Upper lobe of right lung (tissue), 1 donor: ENCODE measurements at regions not wholly inside any gene's neighbourhood (a gene's known extent, or its start where the extent isn't known, plus 50 kb on each side); places are given as distances from the start of the nearest gene placed in this dataset.
A peak's percentile ranks its signal among the peaks of the same experiment; 100 is the strongest.

Source experiments
- ATAC-seq: fragments of 200-7000 bp; cut with Tn5 transposase; one replicate; pipeline ENCODE4 v1.9.1; 2020; ENCODE audit warnings: mild to moderate bottlenecking, moderate library complexity
- DNase-seq: peaks from one replicate; pipeline ENCODE4 v3.0.0-alpha.2; 2020
- H3K27ac ChIP-seq: fragments of 200-600 bp; one replicate; pipeline ENCODE4 v1.8.0; 2022
- H3K27me3 ChIP-seq: fragments of 200-600 bp; one replicate; pipeline ENCODE4 v1.8.0; 2022; ENCODE audit warnings: mild to moderate bottlenecking
- H3K36me3 ChIP-seq: fragments of 200-600 bp; one replicate; pipeline ENCODE4 v1.8.0; 2022
- H3K4me1 ChIP-seq: fragments of 200-600 bp; one replicate; pipeline ENCODE4 v1.8.0; 2022
- H3K4me3 ChIP-seq: fragments of 200-600 bp; one replicate; pipeline ENCODE4 v1.8.0; 2022; ENCODE audit warnings: mild to moderate bottlenecking
- H3K9me3 ChIP-seq: fragments of 200-600 bp; one replicate; pipeline ENCODE4 v1.8.0; 2022
- CTCF ChIP-seq: fragments of 200-600 bp; IDR thresholded peaks from one replicate; pipeline ENCODE4 v1.8.0; 2022; ENCODE audit warnings: antibody characterized with exemption
- intact Hi-C: fragments of 100-400 bp; cut with DNase I; formaldehyde crosslinking; loops from one replicate; pipeline ENCODE4 v1.11.0; 2022
- donor health status: DM: no; HTN: yes; CAD: no; lungs with severe emphysema.

DNA sequence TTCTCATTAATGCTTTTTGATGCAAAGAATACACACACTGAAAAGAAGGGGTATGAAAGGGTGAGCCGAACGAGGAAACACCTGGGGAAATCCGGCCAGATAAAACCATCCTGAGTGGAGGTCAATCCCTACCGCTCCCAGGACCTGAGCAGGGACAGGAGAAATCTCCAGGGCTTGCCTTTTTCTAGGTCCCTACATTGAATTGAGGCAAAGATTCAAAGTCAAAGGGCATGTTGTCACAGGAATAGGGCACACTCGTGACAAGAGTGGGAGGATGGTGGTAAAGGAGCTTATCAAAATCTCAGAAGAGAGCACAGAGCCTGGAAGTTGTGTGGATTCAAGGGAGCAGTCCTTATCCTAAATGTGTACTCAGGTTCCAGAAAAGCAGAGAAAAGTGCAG is 61.2 kb upstream of the ACKR3 start:
- intact Hi-C loops, result no loop called here
- Histone ChIP-seq H3K36me3 (no peaks in the 10 kb centered on the region), H3K4me1 (no peaks in the 10 kb centered on the region), H3K9me3 (no peaks in the 10 kb centered on the region), H3K4me3 (no peak overlapping the region), H3K27me3 (peaks cover 12% of the 10 kb centered on the region), H3K27ac (no peak overlapping the region)
- ATAC-seq (no peak), DNase-seq (no peak)
- no peak for TF ChIP-seq CTCF

DNA sequence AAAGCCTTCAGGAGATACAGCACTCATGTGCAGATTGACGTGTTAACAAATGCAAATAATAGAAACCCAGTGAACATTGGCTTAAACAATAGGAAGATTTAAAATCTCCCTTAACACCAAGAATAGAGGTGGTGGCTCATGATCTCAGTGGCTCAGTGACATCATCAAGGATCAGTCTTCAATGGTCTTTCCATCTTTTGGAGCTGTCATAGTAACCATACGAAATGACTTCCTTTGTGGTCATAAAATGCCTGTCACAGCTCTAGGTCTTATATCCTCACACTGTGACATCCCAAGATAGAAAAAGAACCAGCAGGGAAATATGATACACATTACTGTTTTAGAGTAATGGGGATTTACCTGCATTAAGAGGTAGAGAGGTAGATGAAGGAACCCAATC is 59.6 kb upstream of the ACKR3 start:
- intact Hi-C loops, result no loop called here
- TF ChIP-seq CTCF, result no peak

DNA sequence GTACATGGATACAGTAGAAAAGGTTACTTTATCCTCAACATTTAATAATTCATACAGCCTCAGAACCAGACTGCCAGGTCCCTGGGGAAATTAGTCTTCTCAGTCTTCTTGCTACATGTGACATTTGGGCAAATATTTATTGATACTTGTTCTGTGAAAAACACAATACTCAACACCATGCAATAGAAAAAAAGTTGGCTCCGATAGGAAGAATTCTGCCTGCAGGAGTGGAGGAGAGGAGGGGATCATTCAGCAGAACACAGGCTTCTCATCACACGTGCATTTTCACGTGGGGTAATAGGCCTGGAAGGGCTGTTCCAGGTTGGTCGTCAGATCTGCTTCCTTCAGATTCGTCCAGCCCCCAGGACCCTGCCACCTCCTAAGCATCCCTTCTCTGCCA is 58.4 kb upstream of the ACKR3 start:
- no peak overlapping the region for H3K4me3 ChIP-seq
- DNase-seq, result no peak
- no peaks in the 10 kb centered on the region for H3K9me3 ChIP-seq
- no peak overlapping the region for H3K27ac ChIP-seq
- TF ChIP-seq CTCF, result no peak
- no peaks in the 10 kb centered on the region for H3K36me3 ChIP-seq
- peaks cover 11% of the 10 kb centered on the region for H3K27me3 ChIP-seq
- intact Hi-C loops, result no loop called here
- no peak for ATAC-seq
- no peaks in the 10 kb centered on the region for H3K4me1 ChIP-seq

More for the DNA sequence above, 59.6 kb upstream of the ACKR3 start:
- Histone ChIP-seq H3K27me3 (peaks cover 12% of the 10 kb centered on the region), H3K36me3 (no peaks in the 10 kb centered on the region), H3K27ac (no peak overlapping the region), H3K9me3 (no peaks in the 10 kb centered on the region), H3K4me1 (no peaks in the 10 kb centered on the region), H3K4me3 (no peak overlapping the region)
- DNase-seq, result no peak
- ATAC-seq, result no peak

DNA sequence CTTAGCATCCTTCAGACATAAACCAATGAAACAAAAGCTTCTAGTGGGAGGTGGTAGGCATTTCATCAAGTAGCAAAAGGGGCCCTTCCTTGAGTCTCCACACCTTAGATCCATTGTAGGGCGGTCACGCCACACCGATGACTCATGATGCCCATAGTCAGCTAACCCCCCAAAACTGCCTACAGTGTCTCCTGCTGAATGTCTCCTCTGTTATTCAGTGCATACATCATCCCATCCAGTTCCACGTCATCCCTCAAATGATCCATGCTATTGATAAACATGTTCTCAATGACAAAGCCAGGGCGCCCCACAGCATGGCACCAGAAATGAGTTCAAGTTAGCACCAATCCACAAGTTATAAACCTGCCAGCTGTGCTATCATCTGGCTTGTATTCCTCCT is 57.4 kb upstream of the ACKR3 start:
- TF ChIP-seq CTCF, result no peak
- intact Hi-C loops, result no loop called here
- no peaks in the 10 kb centered on the region for H3K36me3 ChIP-seq
- DNase-seq, result no peak
- ATAC-seq, result no peak
- H3K4me1 ChIP-seq, result no peaks in the 10 kb centered on the region
- no peak overlapping the region for H3K27ac ChIP-seq
- H3K27me3 ChIP-seq, result peaks cover 5% of the 10 kb centered on the region
- H3K4me3 ChIP-seq, result no peak overlapping the region
- no peaks in the 10 kb centered on the region for H3K9me3 ChIP-seq

GRCh38 chr2:236512902-236513435 is 56.7 kb upstream of the ACKR3 start:
- ATAC-seq (peak; percentile 92), DNase-seq (peak; percentile 78)
- Histone ChIP-seq H3K4me3 (no peak overlapping the region), H3K36me3 (no peaks in the 10 kb centered on the region), H3K4me1 (no peaks in the 10 kb centered on the region), H3K9me3 (no peaks in the 10 kb centered on the region), H3K27ac (no peak overlapping the region), H3K27me3 (no peaks in the 10 kb centered on the region)
- peak; percentile 87 for TF ChIP-seq CTCF
- intact Hi-C loops, result no loop called here

- intact Hi-C loops, result no loop called here
- ATAC-seq (no peak), DNase-seq (no peak)
- TF ChIP-seq CTCF, result no peak
- Histone ChIP-seq H3K9me3 (no peaks in the 10 kb centered on the region), H3K4me1 (no peaks in the 10 kb centered on the region), H3K36me3 (no peaks in the 10 kb centered on the region), H3K27ac (no peak overlapping the region), H3K27me3 (no peaks in the 10 kb centered on the region), H3K4me3 (no peak overlapping the region)
Observed at GRCh38 chr2:236513956-236514355, 55.7 kb upstream of the ACKR3 start.
